Ovary (tissue), 7 donors: ENCODE measurements at regions not wholly inside any gene's neighbourhood (a gene's known extent, or its start where the extent isn't known, plus 50 kb on each side); places are given as distances from the start of the nearest gene placed in this dataset.

Experiments used
- DNase-seq, 5 donors: peaks; one replicate each; pipeline ENCODE4 v3.0.0-alpha.2; 2019 to 2020
- H3K27ac ChIP-seq, 2 donors: fragments of 200-600 bp; one replicate each; pipeline versions ENCODE4 v1.5.1 to v1.8.0; 2019 to 2022
- H3K27me3 ChIP-seq: fragments of 200-600 bp; one replicate; pipeline ENCODE4 v1.8.0; 2022
- H3K36me3 ChIP-seq: fragments of 200-600 bp; sonication (generic); one replicate; pipeline ENCODE4 v1.5.1; 2019
- H3K4me1 ChIP-seq: one replicate; pipeline ENCODE4 v1.8.1; 2013; ENCODE audit warnings: mild to moderate bottlenecking, moderate library complexity; ENCODE audit not compliant: insufficient read depth
- H3K4me3 ChIP-seq: fragments of 200-600 bp; sonication (generic); one replicate; pipeline ENCODE4 v1.5.1; 2017
- H3K9me3 ChIP-seq, 2 donors: fragments of 200-600 bp in 1 of 2; sonication (generic) in 1 of 2; one replicate each; pipeline versions ENCODE4 v1.5.1 to v1.8.1; 2013 to 2019; ENCODE audit warnings: mild to moderate bottlenecking in 1 of 2, moderate library complexity in 1 of 2
- EP300 ChIP-seq: sonication (generic); formaldehyde crosslinking; IDR thresholded peaks from one replicate; pipeline ENCODE4 v1.6.1; 2017; ENCODE audit warnings: antibody characterized with exemption
- POLR2A ChIP-seq: fragments of 450-650 bp; IDR thresholded peaks from one replicate; pipeline ENCODE4 v1.6.1; 2017; ENCODE audit warnings: antibody characterized with exemption, mild to moderate bottlenecking, moderate library complexity
- WGBS, 3 donors: extraction: QIAGEN DNeasy Blood & Tissue Kit in 1 of 3; methylation state at CpG; one replicate each; pipeline versions ENCODE4 v1.1.5 to v1.1.7; 2013 to 2017; 5-methylcytosine and 5-hydroxymethylcytosine counted together
- intact Hi-C, 4 donors: fragments of 100-400 bp; cut with DNase I; formaldehyde crosslinking; loops; one replicate each; pipeline versions ENCODE4 v1.11.0 to v1.15.1; 2022 to 2023
- TF ChIP-seq, protein P1 (sequence below), 3 donors: fragments of 450-650 bp in 2 of 3; fragments of 200-600 bp in 1 of 3; IDR thresholded peaks; one replicate each; pipeline versions ENCODE4 v1.5.1 to v1.8.0; 2016 to 2022; ENCODE audit warnings: antibody characterized with exemption in 3 of 3, mild to moderate bottlenecking in 1 of 3
- donor health status: DM: no; HTN: no; CAD: no; lungs with moderate emphysema.
- donor health status: DM: no; HTN: no; CAD: no.
- donor health status: Bipolar disorder and iron deficiency.
- donor health status: DM: no; HTN: no; CAD: no.
- donor health status: DM: yes; HTN: yes; CAD: no.

- Histone ChIP-seq H3K4me3 (no peak overlapping the region), H3K4me1 (no peaks in the 10 kb centered on the region), H3K27me3 (no peaks in the 10 kb centered on the region), H3K27ac (no peak overlapping the region), H3K9me3 (no peaks in the 10 kb centered on the region), H3K36me3 (no peaks in the 10 kb centered on the region)
- no peak for DNase-seq
- TF ChIP-seq EP300 = no peak
- TF ChIP-seq, protein P1, sequence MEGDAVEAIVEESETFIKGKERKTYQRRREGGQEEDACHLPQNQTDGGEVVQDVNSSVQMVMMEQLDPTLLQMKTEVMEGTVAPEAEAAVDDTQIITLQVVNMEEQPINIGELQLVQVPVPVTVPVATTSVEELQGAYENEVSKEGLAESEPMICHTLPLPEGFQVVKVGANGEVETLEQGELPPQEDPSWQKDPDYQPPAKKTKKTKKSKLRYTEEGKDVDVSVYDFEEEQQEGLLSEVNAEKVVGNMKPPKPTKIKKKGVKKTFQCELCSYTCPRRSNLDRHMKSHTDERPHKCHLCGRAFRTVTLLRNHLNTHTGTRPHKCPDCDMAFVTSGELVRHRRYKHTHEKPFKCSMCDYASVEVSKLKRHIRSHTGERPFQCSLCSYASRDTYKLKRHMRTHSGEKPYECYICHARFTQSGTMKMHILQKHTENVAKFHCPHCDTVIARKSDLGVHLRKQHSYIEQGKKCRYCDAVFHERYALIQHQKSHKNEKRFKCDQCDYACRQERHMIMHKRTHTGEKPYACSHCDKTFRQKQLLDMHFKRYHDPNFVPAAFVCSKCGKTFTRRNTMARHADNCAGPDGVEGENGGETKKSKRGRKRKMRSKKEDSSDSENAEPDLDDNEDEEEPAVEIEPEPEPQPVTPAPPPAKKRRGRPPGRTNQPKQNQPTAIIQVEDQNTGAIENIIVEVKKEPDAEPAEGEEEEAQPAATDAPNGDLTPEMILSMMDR (IDR thresholded peaks at IDR 0.05) = no peak
- no peak for TF ChIP-seq POLR2A
- 70 to 77% (median 70%) methylated on average over 1 of the region's 1 CpG for WGBS, 3 donors
- intact Hi-C loops = no loop called here
Observed at GRCh38 chr10:90424730-90425129, 433.1 kb downstream of the HTR7 start.

DNA sequence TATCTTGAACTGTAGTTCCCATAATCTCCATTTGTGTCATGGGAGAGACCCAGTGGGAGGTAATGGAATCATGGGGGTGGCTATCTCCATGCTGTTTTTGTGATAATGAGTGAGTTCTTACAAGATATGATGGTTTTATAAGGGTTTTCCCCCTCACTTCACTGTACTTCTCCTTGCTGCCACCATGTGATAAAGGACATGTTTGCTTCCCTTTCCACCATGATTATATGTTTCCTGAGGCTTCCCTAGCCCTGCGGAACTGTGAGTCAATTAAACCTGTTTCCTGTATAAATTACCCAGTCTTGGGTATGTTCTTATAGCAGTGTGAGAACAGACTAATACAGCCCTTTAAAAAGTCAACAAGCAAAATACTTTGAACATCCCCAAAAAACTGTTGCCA, 427.7 kb downstream of the HTR7 start:
- 77 to 90% (median 86%) methylated on average over 1 of the region's 1 CpG for WGBS, 3 donors
- no peak overlapping the region for H3K27ac ChIP-seq
- no peaks in the 10 kb centered on the region for H3K9me3 ChIP-seq
- no peak overlapping the region for H3K4me3 ChIP-seq
- DNase-seq = no peak
- no peaks in the 10 kb centered on the region for H3K4me1 ChIP-seq
- TF ChIP-seq POLR2A (no peak), EP300 (no peak)
- TF ChIP-seq, protein P1 (IDR thresholded peaks at IDR 0.05) = no peak
- intact Hi-C loops = no loop called here
- no peaks in the 10 kb centered on the region for H3K36me3 ChIP-seq
- H3K27me3 ChIP-seq = no peaks in the 10 kb centered on the region

GRCh38 chr10:90432866-90433265, 425.0 kb downstream of the HTR7 start:
- H3K27me3 ChIP-seq = no peaks in the 10 kb centered on the region
- no peak overlapping the region for H3K27ac ChIP-seq
- H3K4me3 ChIP-seq = no peak overlapping the region
- TF ChIP-seq POLR2A (no peak), EP300 (no peak)
- TF ChIP-seq, protein P1 (IDR thresholded peaks at IDR 0.05) = no peak
- no peaks in the 10 kb centered on the region for H3K9me3 ChIP-seq
- no peaks in the 10 kb centered on the region for H3K36me3 ChIP-seq
- intact Hi-C loops = no loop called here
- H3K4me1 ChIP-seq = no peaks in the 10 kb centered on the region
- DNase-seq = no peak

DNA sequence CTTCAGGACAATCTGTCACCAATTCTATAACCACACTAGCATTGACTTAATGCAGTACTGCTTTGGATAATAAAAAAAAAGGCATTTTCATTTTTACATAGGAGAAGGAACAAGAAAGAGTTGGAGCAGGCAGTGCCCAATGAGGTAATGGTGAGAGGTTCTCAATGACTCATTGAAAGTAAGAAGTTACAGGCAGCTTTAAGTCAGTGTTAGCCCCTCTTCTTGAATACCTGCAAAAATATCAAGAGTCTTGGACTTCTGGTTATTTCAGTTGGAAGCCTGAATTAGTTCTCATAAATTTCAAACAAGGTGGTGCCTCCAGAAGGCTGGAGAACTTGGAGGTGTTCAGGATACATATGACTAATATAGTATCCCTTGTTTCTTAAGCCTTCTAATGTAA, 422.5 kb downstream of the HTR7 start:
- Histone ChIP-seq H3K27ac (no peak overlapping the region), H3K4me3 (no peak overlapping the region), H3K9me3 (no peaks in the 10 kb centered on the region), H3K27me3 (no peaks in the 10 kb centered on the region), H3K36me3 (no peaks in the 10 kb centered on the region), H3K4me1 (no peaks in the 10 kb centered on the region)
- TF ChIP-seq EP300 = no peak
- no peak for TF ChIP-seq POLR2A
- TF ChIP-seq, protein P1 (IDR thresholded peaks at IDR 0.05) = no peak
- intact Hi-C loops = no loop called here
- DNase-seq = no peak

DNA sequence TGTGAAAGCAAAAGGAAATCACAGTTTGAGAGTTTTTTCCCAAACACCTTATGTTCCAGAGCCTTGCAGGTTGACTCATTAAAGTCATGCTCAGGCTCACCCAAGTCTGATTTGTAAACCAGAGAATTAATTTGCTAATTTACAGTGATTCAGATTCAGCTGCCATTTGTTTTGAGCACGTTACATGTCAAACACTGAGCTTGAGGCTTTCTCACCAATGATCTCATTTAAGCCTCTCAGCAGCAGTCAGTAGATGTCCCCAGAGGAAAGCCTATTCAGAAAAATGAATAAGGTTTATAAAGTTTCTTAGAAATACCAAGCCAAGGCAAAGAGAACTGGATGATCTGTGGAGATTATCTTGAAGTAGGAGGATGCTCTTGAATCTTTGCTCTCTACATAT, 420.4 kb downstream of the HTR7 start:
- Histone ChIP-seq H3K4me1 (no peaks in the 10 kb centered on the region), H3K36me3 (no peaks in the 10 kb centered on the region), H3K9me3 (peaks cover 0 to 6% of the 10 kb centered on the region in 2 donors), H3K27me3 (no peaks in the 10 kb centered on the region), H3K4me3 (no peak overlapping the region), H3K27ac (no peak overlapping the region)
- TF ChIP-seq, protein P1 (IDR thresholded peaks at IDR 0.05) = no peak
- TF ChIP-seq POLR2A = no peak
- no peak for TF ChIP-seq EP300
- intact Hi-C loops = no loop called here
- 64 to 70% (median 68%) methylated on average over 1 of the region's 1 CpG for WGBS, 3 donors
- DNase-seq = no peak
